H9 (cell line): ENCODE measurements at regions not wholly inside any gene's neighbourhood (a gene's known extent, or its start where the extent isn't known, plus 50 kb on each side); places are given as distances from the start of the nearest gene placed in this dataset.

Experiments
- DNase-seq: peaks from one replicate; pipeline ENCODE4 v3.0.0-alpha.2; 2017
- H2AFZ ChIP-seq: one replicate; pipeline ENCODE4 v1.6.1; 2013; ENCODE audit warnings: mild to moderate bottlenecking, low read length, control low read depth, moderate library complexity
- H2AK5ac ChIP-seq: 2 replicates; pipeline ENCODE4 v1.6.1; 2013; ENCODE audit warnings: low read length, control low read depth, mixed read lengths; ENCODE audit not compliant: insufficient read length
- H2BK120ac ChIP-seq: one replicate; pipeline ENCODE4 v1.6.1; 2013; ENCODE audit warnings: low read depth, mild to moderate bottlenecking, low read length, control low read depth, inconsistent platforms; ENCODE audit not compliant: poor library complexity, severe bottlenecking
- H2BK12ac ChIP-seq: 2 replicates; pipeline ENCODE4 v1.6.1; 2013; ENCODE audit warnings: low read length, control low read depth, mixed read lengths, low read depth; ENCODE audit not compliant: insufficient read length
- H2BK15ac ChIP-seq: 2 replicates; pipeline ENCODE4 v1.6.1; 2013; ENCODE audit warnings: low read depth, low read length, control low read depth
- H2BK20ac ChIP-seq: one replicate; pipeline ENCODE4 v1.6.1; 2013; ENCODE audit warnings: low read depth, mild to moderate bottlenecking, low read length, control low read depth, inconsistent platforms; ENCODE audit not compliant: poor library complexity, severe bottlenecking
- H2BK5ac ChIP-seq: 2 replicates; pipeline ENCODE4 v1.6.1; 2013; ENCODE audit warnings: low read length, control low read depth, mixed read lengths; ENCODE audit not compliant: insufficient read length
- H3K14ac ChIP-seq: 2 replicates; pipeline ENCODE4 v1.6.1; 2013; ENCODE audit warnings: low read length, control low read depth; ENCODE audit not compliant: insufficient read depth
- H3K18ac ChIP-seq: 2 replicates; pipeline ENCODE4 v1.6.1; 2013; ENCODE audit warnings: low read depth, mild to moderate bottlenecking, mixed read lengths, low read length, control low read depth; ENCODE audit not compliant: insufficient read length
- H3K23ac ChIP-seq: 2 replicates; pipeline ENCODE4 v1.6.1; 2013; ENCODE audit warnings: low read length, control low read depth, mixed read lengths, low read depth; ENCODE audit not compliant: insufficient read length
- H3K23me2 ChIP-seq: 2 replicates; pipeline ENCODE4 v1.6.1; 2013; ENCODE audit warnings: low read depth, mild to moderate bottlenecking, mixed read lengths, low read length, control low read depth; ENCODE audit not compliant: insufficient read length, poor library complexity, severe bottlenecking
- H3K27ac ChIP-seq: 2 replicates; pipeline ENCODE4 v1.5.1; 2013; ENCODE audit warnings: low read length, control low read depth, mixed read lengths, low read depth; ENCODE audit not compliant: insufficient read length
- H3K27me3 ChIP-seq: 2 replicates; pipeline ENCODE4 v1.6.1; 2013; ENCODE audit warnings: low read length, control low read depth, inconsistent platforms; ENCODE audit not compliant: insufficient read depth
- H3K4ac ChIP-seq: 2 replicates; pipeline ENCODE4 v1.6.1; 2013; ENCODE audit warnings: low read depth, mild to moderate bottlenecking, control low read depth, inconsistent platforms, low read length, moderate library complexity
- H3K4me1 ChIP-seq: 2 replicates; pipeline ENCODE4 v1.6.1; 2013; ENCODE audit warnings: low read length, control low read depth, inconsistent platforms; ENCODE audit not compliant: insufficient read depth
- H3K4me2 ChIP-seq: 2 replicates; pipeline ENCODE4 v1.6.1; 2013; ENCODE audit warnings: low read length, control low read depth, mixed read lengths; ENCODE audit not compliant: insufficient read length, insufficient read depth
- H3K56ac ChIP-seq: 2 replicates; pipeline ENCODE4 v1.6.1; 2013; ENCODE audit warnings: low read depth, mild to moderate bottlenecking, mixed read lengths, low read length, control low read depth; ENCODE audit not compliant: insufficient read length
- H3K79me1 ChIP-seq: 2 replicates; pipeline ENCODE4 v1.6.1; 2013; ENCODE audit warnings: low read depth, mild to moderate bottlenecking, moderate library complexity, low read length, control low read depth, inconsistent platforms; ENCODE audit not compliant: insufficient read depth, poor library complexity, severe bottlenecking
- H3K79me2 ChIP-seq: 2 replicates; pipeline ENCODE4 v1.6.1; 2013; ENCODE audit warnings: low read length, control low read depth, inconsistent platforms; ENCODE audit not compliant: insufficient read depth
- H3K9ac ChIP-seq: 2 replicates; pipeline ENCODE4 v1.6.1; 2013; ENCODE audit warnings: low read length, control low read depth, mixed read lengths; ENCODE audit not compliant: insufficient read length; ENCODE audit errors: extremely low read depth
- H3K9me3 ChIP-seq: one replicate; pipeline ENCODE4 v1.6.1; 2013; ENCODE audit warnings: low read depth, low read length, inconsistent platforms; ENCODE audit not compliant: control insufficient read depth
- H3T11ph ChIP-seq: one replicate; pipeline ENCODE4 v1.6.1; 2013; ENCODE audit warnings: mild to moderate bottlenecking, low read length, control low read depth, inconsistent platforms
- H4K20me1 ChIP-seq: one replicate; pipeline ENCODE4 v1.6.1; 2013; ENCODE audit not compliant: control insufficient read depth, insufficient read length, insufficient read depth
- H4K5ac ChIP-seq: 2 replicates; pipeline ENCODE4 v1.6.1; 2013; ENCODE audit warnings: low read depth, mild to moderate bottlenecking, mixed read lengths, low read length, control low read depth; ENCODE audit not compliant: insufficient read length
- H4K8ac ChIP-seq: replicated peaks from 2 replicates; pipeline ENCODE4 v1.6.1; 2013; ENCODE audit warnings: low read length, control low read depth, mixed read lengths, low read depth; ENCODE audit not compliant: insufficient read length
- H4K91ac ChIP-seq: 2 replicates; pipeline ENCODE4 v1.6.1; 2013; ENCODE audit warnings: low read depth, mild to moderate bottlenecking, moderate library complexity, mixed read lengths, low read length, control low read depth; ENCODE audit not compliant: insufficient read length
- H3K27ac Mint-ChIP-seq, 3 experiments: 2 replicates in 2 of 3; 3 replicates in 1 of 3; pipeline ENCODE4 v1.8.0; 2020 to 2021; ENCODE audit warnings: mixed read lengths in 3 of 3, mild to moderate bottlenecking in 1 of 3, moderate library complexity in 1 of 3
- H3K27me3 Mint-ChIP-seq: 2 replicates; pipeline ENCODE4 v1.8.0; 2021; ENCODE audit warnings: low read depth, mild to moderate bottlenecking, moderate library complexity, mixed read lengths
- H3K36me3 Mint-ChIP-seq, 3 experiments: 2 replicates in 2 of 3; 3 replicates in 1 of 3; pipeline ENCODE4 v1.8.0; 2020 to 2021; ENCODE audit warnings: low read depth in 3 of 3, mixed read lengths in 3 of 3; ENCODE audit not compliant: insufficient read depth in 1 of 3
- H3K4me1 Mint-ChIP-seq, 2 experiments: 2 replicates each; pipeline ENCODE4 v1.8.0; 2020; ENCODE audit warnings: mixed read lengths in 2 of 2
- H3K4me3 Mint-ChIP-seq, 2 experiments: 2 replicates in 1 of 2; 3 replicates in 1 of 2; pipeline ENCODE4 v1.8.0; 2020 to 2021; ENCODE audit warnings: mild to moderate bottlenecking in 2 of 2, mixed read lengths in 2 of 2, moderate library complexity in 1 of 2
- H3K9me3 Mint-ChIP-seq, 2 experiments: 2 replicates in 1 of 2; 3 replicates in 1 of 2; pipeline ENCODE4 v1.8.0; 2020; ENCODE audit warnings: mild to moderate bottlenecking in 2 of 2, mixed read lengths in 2 of 2, moderate library complexity in 1 of 2
- CTCF ChIP-seq: fragments of 200-600 bp; sonication (generic); conservative IDR thresholded peaks from 3 replicates; pipeline ENCODE4 v1.8.0; 2021; ENCODE audit warnings: antibody characterized with exemption, mild to moderate bottlenecking
- WGBS: extraction: QIAGEN DNeasy Blood & Tissue Kit; methylation state at CpG from one replicate; pipeline ENCODE4 v1.1.7; 2013; ENCODE audit warnings: missing lambda C conversion rate, low lambda C conversion rate, mixed read lengths; ENCODE audit not compliant: insufficient read length; ENCODE audit errors: extremely low coverage; 5-methylcytosine and 5-hydroxymethylcytosine counted together

DNA sequence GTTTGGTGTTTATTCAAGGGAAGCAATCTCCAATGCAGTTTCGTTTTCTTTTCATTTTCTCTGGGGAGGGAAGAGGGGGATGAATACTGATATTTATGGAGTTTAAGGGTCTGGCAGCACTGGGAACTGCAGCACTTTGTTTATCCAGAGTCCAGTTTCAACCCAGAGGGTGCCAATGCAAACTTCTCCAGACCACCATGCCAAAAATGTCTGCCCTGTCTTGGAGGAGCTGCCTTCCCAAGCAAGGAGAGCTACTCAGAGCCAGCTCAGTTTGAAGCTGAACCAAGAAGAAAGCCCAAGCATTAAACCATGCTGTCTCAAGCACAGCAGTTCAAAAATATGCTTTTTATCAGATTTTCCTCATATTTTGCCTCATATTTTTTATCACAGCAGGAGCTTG, 589.7 kb downstream of the LMO4 start:
- H3K4me1 Mint-ChIP-seq, result no peaks in the 10 kb centered on the region
- no peak for TF ChIP-seq CTCF
- peaks cover 5 to 7% of the 10 kb centered on the region in 2 experiments; a peak in 4 of 5 replicates for H3K9me3 Mint-ChIP-seq
- Histone ChIP-seq H2AFZ (no peak overlapping the region), H3K4me2 (no peak overlapping the region), H3K56ac (no peak overlapping the region), H2BK12ac (no peak overlapping the region), H3K18ac (no peak overlapping the region), H3K23ac (no peak overlapping the region), H3K9me3 (no peaks in the 10 kb centered on the region), H3K79me2 (no peaks in the 10 kb centered on the region), H3K23me2 (no peaks in the 10 kb centered on the region), H3K27me3 (no peaks in the 10 kb centered on the region), H3K4ac (no peak overlapping the region), H2BK20ac (no peak overlapping the region), H3K4me1 (no peaks in the 10 kb centered on the region; the same call in 1 of the 2 replicates), H4K8ac (no peak overlapping the region), H2BK5ac (no peak overlapping the region), H3K27ac (no peak overlapping the region), H2BK120ac (no peak overlapping the region), H4K20me1 (no peaks in the 10 kb centered on the region), H2BK15ac (no peak overlapping the region), H3K9ac (no peak overlapping the region), H4K91ac (no peak overlapping the region), H3K79me1 (no peaks in the 10 kb centered on the region), H3T11ph (no peak overlapping the region), H3K14ac (no peak overlapping the region), H4K5ac (no peak overlapping the region), H2AK5ac (no peak overlapping the region)
- no peak for DNase-seq
- peaks cover 0 to 5% (median 0%) of the 10 kb centered on the region in 3 experiments; a peak in 1 of 7 replicates for H3K36me3 Mint-ChIP-seq
- no CpG with 5 or more reads among the region's 1 CpG for WGBS
- H3K27me3 Mint-ChIP-seq, result no peaks in the 10 kb centered on the region
- no peak overlapping the region for H3K27ac Mint-ChIP-seq
- H3K4me3 Mint-ChIP-seq, result no peak overlapping the region
